Colon (tissue), 2 donors: ENCODE measurements at regions not wholly inside any gene's neighbourhood (a gene's known extent, or its start where the extent isn't known, plus 50 kb on each side); places are given as distances from the start of the nearest gene placed in this dataset.

Experiments
- FAIRE-seq: peaks from 2 replicates; lab custom pipeline; 2012; peaks lifted over from hg19 to GRCh38; lab: Jason Lieb, UNC
- donor health status: control.
- donor health status: control.

- FAIRE-seq: no peak
Observed at GRCh38 chr1:232278925-232279324, 351.0 kb downstream of the SIPA1L2 start.

DNA sequence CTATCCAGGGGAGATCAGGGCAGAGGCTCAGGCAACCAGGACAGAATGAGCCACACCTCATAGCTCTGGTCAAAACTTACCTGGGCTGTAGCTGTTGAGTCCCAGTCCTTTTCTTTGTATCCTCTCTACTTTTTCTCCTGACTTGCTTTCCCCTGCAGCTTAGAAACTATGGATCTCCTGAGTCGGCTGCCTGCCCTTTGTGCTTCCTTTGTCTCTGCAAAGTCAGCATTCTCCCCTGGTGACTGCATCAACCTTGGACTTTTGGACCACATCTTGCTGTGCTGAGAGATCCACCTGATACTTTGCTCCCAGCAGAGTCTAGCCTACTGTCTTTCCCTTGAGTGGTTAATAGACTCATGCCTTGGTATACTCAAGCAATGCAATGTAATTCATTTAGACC lies 353.3 kb downstream of the SIPA1L2 start:
- FAIRE-seq: no peak

DNA sequence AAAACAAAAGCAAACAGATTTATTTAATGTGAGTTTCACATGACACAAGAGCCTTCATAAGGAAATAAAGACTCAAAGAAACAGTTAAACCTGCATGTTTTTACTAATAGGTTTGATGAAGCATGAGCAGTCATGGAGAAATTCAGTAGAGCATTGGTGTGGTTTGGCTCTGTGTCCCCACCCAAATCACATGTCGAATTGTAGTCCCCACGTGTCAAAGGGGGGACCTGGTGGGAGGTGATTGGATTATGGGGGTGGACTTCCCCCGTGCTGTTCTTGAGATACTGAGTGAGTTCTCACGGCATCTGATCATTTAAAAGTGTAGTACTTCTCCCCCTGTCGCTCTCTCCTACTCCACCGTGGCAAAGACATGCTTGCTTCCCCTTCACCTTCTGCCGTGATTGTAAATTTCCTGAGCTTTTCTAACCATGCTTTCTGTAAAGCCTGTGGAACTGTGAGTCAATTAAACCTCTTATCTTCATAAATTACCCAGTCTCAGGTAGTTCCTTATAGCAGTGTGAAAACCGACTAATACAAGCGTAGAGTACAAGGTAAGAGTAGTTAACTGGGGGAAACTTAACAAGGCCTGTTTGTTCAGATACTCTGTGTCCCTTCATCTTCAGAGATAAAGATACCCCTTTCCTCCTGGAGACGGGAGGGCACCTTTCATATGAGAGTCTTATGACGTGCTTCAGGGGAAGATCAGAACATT lies 354.8 kb downstream of the SIPA1L2 start:
- FAIRE-seq: no peak

DNA sequence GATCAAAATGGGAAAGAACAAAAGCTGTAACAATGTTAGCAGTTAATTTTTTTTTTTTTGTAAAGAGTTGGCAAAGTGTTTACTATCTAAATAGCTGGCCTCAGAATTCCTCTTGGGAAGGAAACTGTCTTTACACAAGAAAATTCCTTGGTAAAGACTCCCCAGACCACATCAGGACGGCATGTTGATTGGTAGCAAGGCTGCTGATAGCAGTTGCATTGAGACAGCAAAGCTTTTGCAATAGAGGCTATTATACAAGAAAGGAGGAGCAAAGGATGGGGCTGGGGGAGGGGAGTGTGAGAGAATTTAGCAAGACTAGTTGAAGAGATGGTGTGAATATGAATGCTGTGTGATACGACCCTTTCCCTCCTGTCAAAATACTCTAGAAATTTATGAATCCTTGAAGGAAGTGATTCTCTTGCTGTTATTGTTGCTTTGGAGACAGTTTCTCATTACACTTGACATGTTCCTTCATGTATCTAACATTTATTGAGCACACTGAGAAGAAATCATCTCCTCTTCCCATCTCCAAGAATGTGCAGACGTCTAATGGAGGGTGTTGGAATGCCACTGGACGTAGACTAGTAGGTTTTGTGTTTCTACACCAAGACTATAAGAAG lies 355.6 kb downstream of the SIPA1L2 start:
- no peak for FAIRE-seq

DNA sequence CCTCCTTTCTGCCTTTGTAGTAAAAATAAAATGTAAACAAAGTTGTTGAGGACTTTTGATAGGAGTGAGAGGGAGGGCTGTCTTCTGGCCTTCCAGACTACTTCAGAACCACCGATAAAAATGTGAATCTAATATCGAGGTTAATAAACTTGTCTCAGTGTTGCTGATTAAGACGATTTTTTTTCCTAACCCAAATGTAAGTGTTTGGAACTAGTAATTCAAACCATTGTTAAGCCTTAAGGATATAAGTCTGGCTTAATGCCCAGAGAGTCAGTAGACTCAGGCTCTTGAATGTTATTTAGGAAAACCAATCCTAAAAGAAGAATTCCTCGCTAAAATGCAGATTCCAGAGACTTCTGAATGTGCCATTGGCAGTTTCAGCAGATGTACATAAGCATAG lies 356.9 kb downstream of the SIPA1L2 start:
- FAIRE-seq: no peak

- no peak for FAIRE-seq
Observed at GRCh38 chr1:232271991-232272589, 357.8 kb downstream of the SIPA1L2 start.

DNA sequence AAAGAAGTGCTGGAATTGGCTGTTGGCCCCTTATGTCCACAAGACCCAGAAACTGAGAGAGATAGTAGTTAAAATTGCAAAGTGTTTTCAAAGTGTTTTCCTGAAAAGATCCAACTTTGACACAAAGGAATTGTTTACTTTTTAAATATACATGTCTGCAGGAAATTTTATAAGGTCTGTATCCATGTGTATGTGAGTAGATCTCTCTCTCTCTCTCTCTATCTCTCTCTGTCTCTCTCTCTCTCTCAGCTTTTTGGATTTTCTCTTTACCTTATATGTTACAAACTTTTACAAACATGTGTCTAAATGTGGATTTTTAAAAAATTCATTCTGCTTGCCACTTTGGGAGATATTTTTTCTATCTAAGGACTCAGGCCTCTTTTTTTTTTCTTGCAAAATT lies 358.6 kb downstream of the SIPA1L2 start:
- FAIRE-seq: no peak

DNA sequence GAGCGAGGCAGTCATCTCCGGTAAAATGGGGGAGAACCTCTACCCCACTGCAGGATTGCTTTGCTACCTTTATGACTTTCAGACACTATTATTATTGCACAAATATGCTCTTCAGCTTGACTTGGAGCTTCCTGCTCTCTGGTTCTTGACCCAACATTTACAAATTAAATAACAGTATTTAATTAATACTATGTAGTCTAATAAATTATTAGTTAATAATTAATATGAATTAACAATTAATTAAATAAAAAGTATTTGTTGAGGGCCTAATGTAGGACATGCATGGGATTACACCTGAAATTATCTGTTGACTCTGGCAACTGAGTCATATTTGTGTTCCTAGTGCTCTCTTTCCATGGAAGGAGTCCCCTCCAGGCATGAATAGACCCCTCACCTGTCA lies 359.9 kb downstream of the SIPA1L2 start:
- FAIRE-seq: no peak

DNA sequence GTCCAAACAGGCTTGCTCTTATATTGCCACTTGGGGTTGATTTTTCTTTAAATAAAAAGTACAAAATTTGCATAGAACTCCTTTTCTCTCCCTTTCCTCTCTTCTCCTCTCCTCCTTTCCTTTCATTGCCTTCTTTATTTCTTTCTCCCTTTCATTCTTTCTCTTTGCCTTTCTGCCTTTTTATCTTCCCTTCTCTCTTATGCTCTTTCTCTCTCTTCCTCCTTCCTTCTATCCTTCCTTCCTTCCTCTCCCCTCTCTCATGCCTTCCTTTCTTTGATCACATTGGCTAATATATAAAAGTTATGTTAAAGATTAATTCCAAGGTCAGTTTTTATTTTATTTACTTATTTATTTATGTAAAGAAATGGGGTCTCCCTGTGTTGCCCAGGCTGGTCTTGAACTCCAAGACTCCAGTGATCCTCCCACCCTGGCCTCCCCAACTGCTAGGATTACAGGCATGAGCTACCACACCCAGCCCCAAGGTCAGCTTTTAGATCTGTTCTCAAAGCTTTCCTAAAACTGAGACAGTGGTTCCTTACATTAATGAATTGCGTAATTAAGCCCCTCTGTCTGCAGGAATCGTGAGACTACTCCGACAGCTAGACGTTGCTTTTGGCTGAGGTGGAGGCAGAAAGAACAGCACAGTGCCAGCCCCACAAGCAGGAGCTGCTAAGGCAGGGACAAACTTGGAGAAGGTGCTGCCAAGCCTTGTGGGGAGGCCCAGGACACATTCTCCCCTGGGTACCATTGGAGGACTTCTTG lies 361.9 kb downstream of the SIPA1L2 start:
- no peak for FAIRE-seq

DNA sequence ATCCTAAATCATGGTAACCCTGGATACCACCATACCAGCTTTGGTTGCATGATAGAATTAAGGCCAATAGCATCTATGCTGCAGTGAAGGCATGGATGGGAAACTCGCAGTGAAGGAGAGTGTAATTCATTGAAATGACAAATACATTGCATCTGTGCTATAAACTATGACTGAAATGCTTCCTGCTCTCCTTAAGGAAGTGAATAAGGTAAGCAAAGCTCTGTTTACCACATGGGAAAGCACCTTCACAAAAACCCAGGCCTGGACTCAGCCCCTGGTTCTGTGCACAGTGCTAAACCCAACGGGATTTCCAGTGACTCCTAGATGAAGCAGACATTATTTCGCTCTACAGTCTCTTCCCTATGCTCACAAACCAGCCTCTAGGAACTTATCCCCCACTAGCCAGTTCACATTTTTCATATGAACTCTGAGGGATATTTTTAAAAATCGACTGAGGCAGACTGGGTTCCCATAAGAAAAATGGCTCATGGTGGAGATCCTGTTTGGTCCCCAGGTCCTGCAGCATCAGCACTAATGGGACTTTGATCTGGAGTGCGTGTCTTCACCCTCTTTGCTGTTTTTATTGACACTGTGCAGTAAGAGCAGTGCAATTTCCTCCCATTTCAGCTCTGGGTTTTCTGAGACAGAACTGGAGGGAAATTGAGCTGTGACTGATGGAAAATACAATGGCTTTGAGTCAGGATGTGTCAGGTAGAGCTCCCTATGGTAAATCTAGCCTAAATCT lies 362.7 kb downstream of the SIPA1L2 start:
- no peak for FAIRE-seq

DNA sequence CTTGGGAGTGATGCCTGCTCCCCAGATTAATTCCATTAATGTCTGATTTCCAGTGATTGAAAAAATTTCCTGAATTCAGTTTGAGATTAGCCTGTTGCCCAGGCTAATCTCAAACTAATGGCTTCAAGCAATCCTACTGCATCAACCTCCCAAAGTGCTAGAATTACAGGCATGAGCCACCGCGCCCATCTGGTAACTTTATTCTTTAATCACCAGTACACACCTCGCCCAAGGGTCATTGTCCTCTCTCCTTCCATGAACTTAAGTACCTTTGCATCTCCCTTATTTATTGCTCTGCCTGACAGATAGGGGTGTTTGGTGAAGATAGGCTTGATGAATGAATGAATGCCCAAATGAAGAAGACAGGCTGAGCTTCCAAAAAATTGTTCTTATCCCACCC lies 366.5 kb downstream of the SIPA1L2 start:
- no peak for FAIRE-seq

- FAIRE-seq: no peak
Observed at GRCh38 chr1:232262991-232263390, 366.9 kb downstream of the SIPA1L2 start.

GRCh38 chr1:232260861-232261260 lies 369.1 kb downstream of the SIPA1L2 start:
- no peak for FAIRE-seq

- no peak for FAIRE-seq
Observed at GRCh38 chr1:232260045-232260444, 369.9 kb downstream of the SIPA1L2 start.

GRCh38 chr1:232259333-232259732 lies 370.6 kb downstream of the SIPA1L2 start:
- FAIRE-seq: no peak

GRCh38 chr1:232252546-232253118 lies 377.3 kb downstream of the SIPA1L2 start:
- no peak for FAIRE-seq

GRCh38 chr1:232250838-232251237 lies 379.1 kb downstream of the SIPA1L2 start:
- FAIRE-seq: no peak

GRCh38 chr1:232249861-232250777 lies 379.8 kb downstream of the SIPA1L2 start:
- no peak for FAIRE-seq

DNA sequence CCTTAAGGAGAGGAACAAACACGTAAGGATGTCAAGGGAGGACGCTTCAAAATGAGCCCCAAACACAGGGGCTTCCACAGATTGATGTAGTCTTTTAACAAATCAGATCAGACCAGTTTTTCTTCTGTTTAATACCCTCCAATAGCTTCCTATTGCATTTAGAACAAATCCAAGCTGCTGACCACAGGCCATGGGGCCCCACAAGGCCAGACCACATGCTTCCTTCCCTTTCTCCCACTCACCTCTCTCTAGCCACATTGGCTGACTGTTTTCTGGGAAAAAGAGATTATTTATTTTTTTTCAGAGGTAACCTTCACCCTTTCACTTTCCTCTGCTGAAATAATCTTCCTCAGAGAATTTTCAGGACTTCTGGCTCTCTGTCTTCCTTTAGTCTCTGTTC lies 380.6 kb downstream of the SIPA1L2 start:
- no peak for FAIRE-seq

GRCh38 chr1:232248276-232248820 lies 381.6 kb downstream of the SIPA1L2 start:
- FAIRE-seq: no peak
